HUES6 (cell line): ENCODE measurements at regions not wholly inside any gene's neighbourhood (a gene's known extent, or its start where the extent isn't known, plus 50 kb on each side); places are given as distances from the start of the nearest gene placed in this dataset.

ENCODE experiments used
- H3K27ac ChIP-seq: 2 replicates; pipeline ENCODE4 v1.7.0; 2013; ENCODE audit warnings: low read depth, mild to moderate bottlenecking, low read length, inconsistent platforms
- H3K27me3 ChIP-seq: 2 replicates; pipeline ENCODE4 v1.6.1; 2013; ENCODE audit warnings: low read length; ENCODE audit not compliant: control insufficient read depth, insufficient read depth
- H3K36me3 ChIP-seq: 2 replicates; pipeline ENCODE4 v1.6.1; 2013; ENCODE audit warnings: low read length; ENCODE audit not compliant: control insufficient read depth, insufficient read depth
- H3K4me1 ChIP-seq: 2 replicates; pipeline ENCODE4 v1.6.1; 2013; ENCODE audit warnings: low read length; ENCODE audit not compliant: control insufficient read depth, insufficient read depth
- H3K4me3 ChIP-seq: 2 replicates; pipeline ENCODE4 v1.5.1; 2013; ENCODE audit warnings: low read depth, low read length
- H3K9ac ChIP-seq: one replicate; pipeline ENCODE4 v1.6.1; 2013; ENCODE audit warnings: mild to moderate bottlenecking, low read length
- H3K9me3 ChIP-seq: 2 replicates; pipeline ENCODE4 v1.6.1; 2013; ENCODE audit warnings: low read depth, low read length; ENCODE audit not compliant: control insufficient read depth, insufficient read depth

GRCh38 chr1:94617957-94618739 lies 76.6 kb upstream of the F3 start:
- no peaks in the 10 kb centered on the region; the same call in 1 of the 2 replicates for H3K27me3 ChIP-seq
- H3K4me3 ChIP-seq = no peak overlapping the region
- H3K36me3 ChIP-seq = no peaks in the 10 kb centered on the region
- H3K9me3 ChIP-seq = peaks cover 10% of the 10 kb centered on the region
- H3K9ac ChIP-seq = no peak overlapping the region
- H3K4me1 ChIP-seq = peaks cover 13% of the 10 kb centered on the region
- no peak overlapping the region for H3K27ac ChIP-seq

- H3K27ac ChIP-seq = no peak overlapping the region
- H3K4me3 ChIP-seq = no peak overlapping the region
- H3K36me3 ChIP-seq = no peaks in the 10 kb centered on the region
- H3K9ac ChIP-seq = no peak overlapping the region
- H3K27me3 ChIP-seq = no peaks in the 10 kb centered on the region; the same call in 1 of the 2 replicates
- peaks cover 10% of the 10 kb centered on the region for H3K9me3 ChIP-seq
- peaks cover 4% of the 10 kb centered on the region for H3K4me1 ChIP-seq
Observed at GRCh38 chr1:94617134-94617805, 75.7 kb upstream of the F3 start.

- Histone ChIP-seq H3K27ac (no peak overlapping the region), H3K36me3 (no peaks in the 10 kb centered on the region), H3K27me3 (no peaks in the 10 kb centered on the region), H3K9me3 (peaks cover 10% of the 10 kb centered on the region), H3K4me1 (peaks cover 4% of the 10 kb centered on the region; the same call in 1 of the 2 replicates), H3K9ac (no peak overlapping the region), H3K4me3 (no peak overlapping the region)
Observed at GRCh38 chr1:94616506-94616905, 74.9 kb upstream of the F3 start.

GRCh38 chr1:94614996-94615395 lies 73.4 kb upstream of the F3 start:
- Histone ChIP-seq H3K27me3 (no peaks in the 10 kb centered on the region), H3K27ac (no peak overlapping the region), H3K9ac (no peak overlapping the region), H3K4me1 (peaks cover 4% of the 10 kb centered on the region; the same call in 1 of the 2 replicates), H3K9me3 (peaks cover 10% of the 10 kb centered on the region), H3K36me3 (no peaks in the 10 kb centered on the region), H3K4me3 (no peak overlapping the region)

GRCh38 chr1:94614168-94614815 lies 72.7 kb upstream of the F3 start:
- Histone ChIP-seq H3K9me3 (peaks cover 7% of the 10 kb centered on the region), H3K4me1 (peaks cover 6% of the 10 kb centered on the region; the same call in 1 of the 2 replicates), H3K36me3 (no peaks in the 10 kb centered on the region), H3K9ac (no peak overlapping the region), H3K27ac (no peak overlapping the region), H3K27me3 (no peaks in the 10 kb centered on the region), H3K4me3 (no peak overlapping the region)

- no peak overlapping the region for H3K9ac ChIP-seq
- H3K9me3 ChIP-seq = peaks cover 3% of the 10 kb centered on the region; the same call in 1 of the 2 replicates
- no peaks in the 10 kb centered on the region for H3K27me3 ChIP-seq
- peaks cover 19% of the 10 kb centered on the region for H3K4me1 ChIP-seq
- no peaks in the 10 kb centered on the region for H3K36me3 ChIP-seq
- H3K4me3 ChIP-seq = no peak overlapping the region
- no peak overlapping the region for H3K27ac ChIP-seq
Observed at GRCh38 chr1:94612525-94613204, 71.1 kb upstream of the F3 start.

GRCh38 chr1:94611681-94612475 lies 70.3 kb upstream of the F3 start:
- Histone ChIP-seq H3K4me3 (no peak overlapping the region), H3K36me3 (no peaks in the 10 kb centered on the region), H3K4me1 (peaks cover 19% of the 10 kb centered on the region), H3K9ac (no peak overlapping the region), H3K27me3 (no peaks in the 10 kb centered on the region), H3K27ac (no peak overlapping the region), H3K9me3 (no peaks in the 10 kb centered on the region)

- Histone ChIP-seq H3K27me3 (no peaks in the 10 kb centered on the region), H3K4me3 (no peak overlapping the region), H3K27ac (no peak overlapping the region), H3K4me1 (peaks cover 23% of the 10 kb centered on the region), H3K9me3 (no peaks in the 10 kb centered on the region), H3K9ac (no peak overlapping the region), H3K36me3 (no peaks in the 10 kb centered on the region)
Observed at GRCh38 chr1:94609619-94610018, 68.1 kb upstream of the F3 start.

- peaks cover 23% of the 10 kb centered on the region for H3K4me1 ChIP-seq
- H3K9me3 ChIP-seq = no peaks in the 10 kb centered on the region
- H3K4me3 ChIP-seq = no peak overlapping the region
- H3K36me3 ChIP-seq = no peaks in the 10 kb centered on the region
- H3K27ac ChIP-seq = no peak overlapping the region
- no peaks in the 10 kb centered on the region for H3K27me3 ChIP-seq
- H3K9ac ChIP-seq = no peak overlapping the region
Observed at GRCh38 chr1:94608852-94609530, 67.4 kb upstream of the F3 start.
